ENCODE measurements at regions not wholly inside any gene's neighbourhood (a gene's known extent, or its start where the extent isn't known, plus 50 kb on each side); places are given as distances from the start of the nearest gene placed in this dataset.

GRCh38 chr2:88874063-88874657 lies 182.7 kb downstream of the RPIA start:
- TF ChIP-seq CTCF (IDR thresholded peaks at IDR 0.05) (peak; percentile 53 to 80 (median 77)), POLR2A (IDR thresholded peaks at IDR 0.05) (no peak)
